Keratinocyte (primary cell): ENCODE measurements at regions not wholly inside any gene's neighbourhood (a gene's known extent, or its start where the extent isn't known, plus 50 kb on each side); places are given as distances from the start of the nearest gene placed in this dataset.

Experiments used
- CTCF ChIP-seq, 3 experiments: IDR thresholded peaks in 1 of 3; conservative IDR thresholded peaks in 1 of 3; optimal IDR thresholded peaks in 1 of 3; 2 replicates in 2 of 3; 3 replicates in 1 of 3; pipeline versions ENCODE3 to v1.5.1; 2011; ENCODE audit warnings: low read length in 3 of 3, mild to moderate bottlenecking in 3 of 3, moderate library complexity in 2 of 3, control low read depth in 1 of 3, inconsistent platforms in 1 of 3; ENCODE audit not compliant: insufficient read depth in 2 of 3; ENCODE audit errors: extremely low read depth in 1 of 3
- EZH2 ChIP-seq: IDR thresholded peaks from one replicate; pipeline ENCODE4 v1.6.1; 2012; ENCODE audit warnings: inconsistent platforms, mild to moderate bottlenecking, low read length, moderate library complexity

GRCh38 chr14:84129007-84129406 lies 1400.9 kb upstream of the FLRT2 start:
- TF ChIP-seq CTCF (optimal IDR thresholded peaks at IDR 0.05 in 1 of 3, IDR thresholded peaks at IDR 0.05 in 1 of 3, conservative IDR thresholded peaks at IDR 0.05 in 1 of 3; ENCODE audit: extremely low read depth in 1 of 3, insufficient read depth in 2 of 3, low read length in 3 of 3) (no peak), EZH2 (no peak)
